ENCODE measurements at regions not wholly inside any gene's neighbourhood (a gene's known extent, or its start where the extent isn't known, plus 50 kb on each side); places are given as distances from the start of the nearest gene placed in this dataset.
"Not testable (repeated sequence)": the region's sequence is repeated elsewhere in the genome, so short reads cannot be mapped to it uniquely, and the experiment has no call there.

- H3K9me3 ChIP-seq (ENCODE audit: control insufficient read depth, low read length, poor library complexity, severe bottlenecking): no peaks in the 10 kb centered on the region
- no peaks in the 10 kb centered on the region for H3K4me1 Mint-ChIP-seq
- ATAC-seq: no peak
- no peaks in the 10 kb centered on the region for H3K36me3 Mint-ChIP-seq (ENCODE audit: low read depth)
- no peaks in the 10 kb centered on the region for H3K27me3 Mint-ChIP-seq
- no peak overlapping the region for H3K27ac Mint-ChIP-seq
- no peak overlapping the region for H3K4me3 Mint-ChIP-seq
- DNase-seq: no peak
Measured at GRCh38 chr11:22078063-22078462, 114.8 kb upstream of the ANO5 start.

GRCh38 chr11:22079133-22079872, 113.6 kb upstream of the ANO5 start:
- DNase-seq: no peak
- no peak for ATAC-seq
- no peaks in the 10 kb centered on the region for H3K9me3 ChIP-seq (ENCODE audit: control insufficient read depth, low read length, poor library complexity, severe bottlenecking)
- H3K27me3 Mint-ChIP-seq: no peaks in the 10 kb centered on the region
- H3K27ac Mint-ChIP-seq: no peak overlapping the region
- H3K36me3 Mint-ChIP-seq (ENCODE audit: low read depth): no peaks in the 10 kb centered on the region
- no peak overlapping the region for H3K4me3 Mint-ChIP-seq
- H3K4me1 Mint-ChIP-seq: no peaks in the 10 kb centered on the region

- Mint-ChIP-seq H3K27me3 (no peaks in the 10 kb centered on the region), H3K4me3 (no peak overlapping the region), H3K4me1 (no peaks in the 10 kb centered on the region), H3K27ac (no peak overlapping the region), H3K36me3 (ENCODE audit: low read depth) (no peaks in the 10 kb centered on the region)
- ATAC-seq (no peak), DNase-seq (no peak)
- no peaks in the 10 kb centered on the region for H3K9me3 ChIP-seq (ENCODE audit: control insufficient read depth, low read length, poor library complexity, severe bottlenecking)
Measured at GRCh38 chr11:22082178-22082577, 110.7 kb upstream of the ANO5 start.

DNA sequence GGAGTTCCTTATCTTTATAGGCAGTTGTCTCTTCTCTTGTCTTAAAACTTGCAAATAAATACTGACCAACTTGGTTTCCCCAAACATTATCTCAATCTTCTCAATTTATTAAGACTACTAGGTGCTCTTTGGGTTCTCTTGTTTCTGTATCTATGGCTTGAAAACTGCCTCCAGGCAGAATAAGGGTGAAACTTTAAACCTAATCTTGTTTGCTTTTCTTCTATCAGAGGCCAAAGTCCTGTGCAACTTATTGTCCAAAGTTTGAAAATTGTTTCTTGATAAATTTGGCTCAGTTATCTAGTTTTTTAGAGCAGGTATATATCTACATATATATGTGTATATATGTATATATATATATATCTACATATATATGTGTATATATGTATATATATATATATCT, 110.1 kb upstream of the ANO5 start:
- ATAC-seq: no peak
- no peak for DNase-seq
- no peaks in the 10 kb centered on the region for H3K4me1 Mint-ChIP-seq
- no peaks in the 10 kb centered on the region for H3K9me3 ChIP-seq (ENCODE audit: control insufficient read depth, low read length, poor library complexity, severe bottlenecking)
- no peak overlapping the region for H3K4me3 Mint-ChIP-seq
- H3K36me3 Mint-ChIP-seq (ENCODE audit: low read depth): no peaks in the 10 kb centered on the region
- H3K27me3 Mint-ChIP-seq: no peaks in the 10 kb centered on the region
- no peak overlapping the region for H3K27ac Mint-ChIP-seq

DNA sequence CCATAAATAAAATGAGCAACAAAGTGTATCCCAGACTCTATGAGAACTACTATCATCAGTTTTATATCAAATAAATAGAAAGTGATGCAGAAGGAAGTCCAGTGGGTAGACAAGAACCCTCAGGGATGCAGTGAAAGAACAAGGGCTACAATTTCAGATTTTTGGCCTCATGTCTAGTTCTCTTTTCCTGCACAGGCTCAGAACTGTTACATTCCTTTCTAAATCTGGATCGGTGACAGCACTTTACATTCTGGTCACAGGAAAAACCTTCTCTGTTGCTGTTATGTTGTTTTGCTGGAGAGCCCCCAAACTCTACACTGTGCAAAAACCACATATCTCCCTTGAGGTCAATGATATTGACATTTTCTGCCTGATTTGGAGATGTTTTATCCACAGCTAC, 108.8 kb upstream of the ANO5 start:
- H3K27me3 Mint-ChIP-seq: no peaks in the 10 kb centered on the region
- no peak overlapping the region for H3K27ac Mint-ChIP-seq
- no peak for DNase-seq
- ATAC-seq: no peak
- no peaks in the 10 kb centered on the region for H3K36me3 Mint-ChIP-seq (ENCODE audit: low read depth)
- no peaks in the 10 kb centered on the region for H3K4me1 Mint-ChIP-seq
- H3K4me3 Mint-ChIP-seq: no peak overlapping the region
- no peaks in the 10 kb centered on the region for H3K9me3 ChIP-seq (ENCODE audit: control insufficient read depth, low read length, poor library complexity, severe bottlenecking)

DNA sequence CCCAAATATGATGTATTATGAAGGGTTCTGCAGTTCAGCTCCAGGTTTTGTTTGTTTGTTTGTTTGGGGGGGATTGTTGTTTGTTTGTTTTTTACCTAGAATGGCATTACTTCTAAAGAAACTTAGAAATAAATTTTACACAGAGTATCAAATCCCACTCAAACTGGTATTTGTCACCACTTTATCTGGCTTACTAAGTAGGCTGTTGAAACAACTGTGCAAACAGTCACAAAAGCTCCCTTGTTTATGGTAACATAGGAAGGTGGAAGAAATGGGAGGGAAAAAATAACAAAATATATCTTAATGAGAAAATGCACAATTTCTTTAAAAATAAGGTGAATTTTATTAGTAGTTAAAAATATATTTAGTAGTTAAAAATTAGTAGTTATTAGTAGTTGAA, 108.3 kb upstream of the ANO5 start:
- no peaks in the 10 kb centered on the region for H3K27me3 Mint-ChIP-seq

DNA sequence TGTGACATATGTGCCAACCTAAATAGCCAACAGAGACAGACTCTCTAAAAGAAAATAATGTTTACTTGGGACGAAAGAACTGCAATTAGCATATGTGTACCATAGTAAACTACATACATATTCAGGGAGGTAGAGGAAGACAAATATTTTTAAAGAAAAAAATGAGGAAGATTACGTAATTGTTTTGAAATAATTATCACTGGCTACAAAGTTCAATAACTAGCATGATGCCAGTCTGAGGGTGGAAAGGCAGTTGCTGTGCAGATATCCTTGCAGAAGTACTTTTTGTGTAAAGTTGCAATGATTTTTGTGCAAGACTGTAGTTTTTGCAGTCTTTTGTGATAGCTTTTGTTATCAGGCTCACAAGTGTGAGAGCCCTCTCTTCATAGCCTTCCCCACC, 103.3 kb upstream of the ANO5 start:
- Mint-ChIP-seq H3K27ac (no peak overlapping the region), H3K36me3 (ENCODE audit: low read depth) (no peaks in the 10 kb centered on the region), H3K4me1 (no peaks in the 10 kb centered on the region), H3K4me3 (no peak overlapping the region), H3K27me3 (no peaks in the 10 kb centered on the region)
- DNase-seq: no peak
- no peaks in the 10 kb centered on the region for H3K9me3 ChIP-seq (ENCODE audit: control insufficient read depth, low read length, poor library complexity, severe bottlenecking)
- no peak for ATAC-seq

More for the DNA sequence above, 108.3 kb upstream of the ANO5 start:
- no peaks in the 10 kb centered on the region for H3K9me3 ChIP-seq (ENCODE audit: control insufficient read depth, low read length, poor library complexity, severe bottlenecking)
- no peak for ATAC-seq
- Mint-ChIP-seq H3K4me1 (no peaks in the 10 kb centered on the region), H3K4me3 (no peak overlapping the region), H3K36me3 (ENCODE audit: low read depth) (no peaks in the 10 kb centered on the region), H3K27ac (no peak overlapping the region)
- no peak for DNase-seq

- Mint-ChIP-seq H3K4me3 (no peak overlapping the region), H3K4me1 (no peaks in the 10 kb centered on the region), H3K36me3 (ENCODE audit: low read depth) (no peaks in the 10 kb centered on the region)
Measured at GRCh38 chr11:22106566-22106965, 86.3 kb upstream of the ANO5 start.

GRCh38 chr11:22115470-22116029, 77.3 kb upstream of the ANO5 start:
- no peaks in the 10 kb centered on the region for H3K4me1 Mint-ChIP-seq
- no peak overlapping the region for H3K4me3 Mint-ChIP-seq
- no peaks in the 10 kb centered on the region for H3K9me3 ChIP-seq (ENCODE audit: control insufficient read depth, low read length, poor library complexity, severe bottlenecking)
- no peak for DNase-seq
- ATAC-seq: no peak
- H3K36me3 Mint-ChIP-seq (ENCODE audit: low read depth): no peaks in the 10 kb centered on the region
- no peaks in the 10 kb centered on the region for H3K27me3 Mint-ChIP-seq
- no peak overlapping the region for H3K27ac Mint-ChIP-seq

More at GRCh38 chr11:22106566-22106965, 86.3 kb upstream of the ANO5 start:
- no peaks in the 10 kb centered on the region for H3K27me3 Mint-ChIP-seq
- DNase-seq (no peak), ATAC-seq (no peak)
- no peaks in the 10 kb centered on the region for H3K9me3 ChIP-seq (ENCODE audit: control insufficient read depth, low read length, poor library complexity, severe bottlenecking)
- H3K27ac Mint-ChIP-seq: no peak overlapping the region

- not testable (repeated sequence) for ATAC-seq; H3K4me3 Mint-ChIP-seq; H3K27me3 Mint-ChIP-seq; H3K36me3 Mint-ChIP-seq (ENCODE audit: low read depth); H3K27ac Mint-ChIP-seq; DNase-seq; H3K4me1 Mint-ChIP-seq; H3K9me3 ChIP-seq (ENCODE audit: control insufficient read depth, low read length, poor library complexity, severe bottlenecking)
Measured at GRCh38 chr11:22127981-22128380, 64.9 kb upstream of the ANO5 start.

- no peak overlapping the region for H3K27ac Mint-ChIP-seq
- H3K27me3 Mint-ChIP-seq: no peaks in the 10 kb centered on the region
- no peak for ATAC-seq
- no peak overlapping the region for H3K4me3 Mint-ChIP-seq
- no peaks in the 10 kb centered on the region for H3K36me3 Mint-ChIP-seq (ENCODE audit: low read depth)
- H3K9me3 ChIP-seq (ENCODE audit: control insufficient read depth, low read length, poor library complexity, severe bottlenecking): no peaks in the 10 kb centered on the region
- DNase-seq: no peak
- no peaks in the 10 kb centered on the region for H3K4me1 Mint-ChIP-seq
Measured at GRCh38 chr11:22130462-22131053, 62.3 kb upstream of the ANO5 start.

DNA sequence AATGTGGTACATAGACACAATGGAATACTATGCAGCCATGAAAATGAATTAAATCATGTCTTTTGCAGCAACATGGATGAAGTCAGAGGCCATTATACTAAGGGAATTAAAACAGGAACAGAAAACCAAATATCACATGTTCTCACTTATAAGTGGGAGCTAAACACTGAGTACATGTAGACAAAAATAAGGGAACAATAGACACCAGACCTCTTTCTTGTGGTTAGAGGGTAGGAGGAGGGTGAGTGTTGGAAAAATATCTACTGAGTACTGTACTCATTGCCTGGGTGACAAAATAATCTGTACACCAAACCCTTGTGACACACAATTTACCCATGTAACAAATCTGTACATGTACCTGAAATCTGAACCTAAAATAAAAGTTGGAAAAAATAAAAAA, 59.1 kb upstream of the ANO5 start:
- ATAC-seq (no peak), DNase-seq (no peak)
- H3K4me1 Mint-ChIP-seq: no peaks in the 10 kb centered on the region
- no peak overlapping the region for H3K4me3 Mint-ChIP-seq
- H3K36me3 Mint-ChIP-seq (ENCODE audit: low read depth): no peaks in the 10 kb centered on the region
- H3K9me3 ChIP-seq (ENCODE audit: control insufficient read depth, low read length, poor library complexity, severe bottlenecking): no peaks in the 10 kb centered on the region
- H3K27me3 Mint-ChIP-seq: no peaks in the 10 kb centered on the region
- H3K27ac Mint-ChIP-seq: no peak overlapping the region

GRCh38 chr11:22138264-22138663, 54.6 kb upstream of the ANO5 start:
- H3K9me3 ChIP-seq (ENCODE audit: control insufficient read depth, low read length, poor library complexity, severe bottlenecking): no peaks in the 10 kb centered on the region
- Mint-ChIP-seq H3K27me3 (no peaks in the 10 kb centered on the region), H3K36me3 (ENCODE audit: low read depth) (no peaks in the 10 kb centered on the region), H3K4me3 (no peak overlapping the region), H3K27ac (no peak overlapping the region), H3K4me1 (no peaks in the 10 kb centered on the region)
- DNase-seq (no peak), ATAC-seq (no peak)
